Activated naive CD4-positive, alpha-beta T cell (primary cell): ENCODE measurements at regions not wholly inside any gene's neighbourhood (a gene's known extent, or its start where the extent isn't known, plus 50 kb on each side); places are given as distances from the start of the nearest gene placed in this dataset.

Source experiments
- DNase-seq, 4 experiments: peaks; one replicate each; lab custom pipeline; 2025; lab: John Stamatoyannopoulos, UW

GRCh38 chr1:87720561-87720960 lies 391.9 kb downstream of the LMO4 start:
- DNase-seq = no peak

GRCh38 chr1:87723193-87723592 lies 394.5 kb downstream of the LMO4 start:
- DNase-seq = no peak

- no peak for DNase-seq
Measured at GRCh38 chr1:87728169-87728568, 399.5 kb downstream of the LMO4 start.

- no peak for DNase-seq
Measured at GRCh38 chr1:87730274-87731216, 401.9 kb downstream of the LMO4 start.

GRCh38 chr1:87733386-87733785 lies 404.7 kb downstream of the LMO4 start:
- DNase-seq = no peak

- no peak for DNase-seq
Measured at GRCh38 chr1:87735750-87736149, 407.1 kb downstream of the LMO4 start.

GRCh38 chr1:87739141-87739540 lies 410.5 kb downstream of the LMO4 start:
- DNase-seq = no peak

- DNase-seq = no peak
Measured at GRCh38 chr1:87739704-87740103, 411.0 kb downstream of the LMO4 start.

GRCh38 chr1:87743256-87743655 lies 414.6 kb downstream of the LMO4 start:
- no peak for DNase-seq

GRCh38 chr1:87744056-87744455 lies 415.4 kb downstream of the LMO4 start:
- DNase-seq = no peak

- DNase-seq = no peak
Measured at GRCh38 chr1:87744763-87745162, 416.1 kb downstream of the LMO4 start.

- no peak for DNase-seq
Measured at GRCh38 chr1:87753366-87753765, 424.7 kb downstream of the LMO4 start.

GRCh38 chr1:87754139-87754538 lies 425.5 kb downstream of the LMO4 start:
- DNase-seq = no peak

- no peak for DNase-seq
Measured at GRCh38 chr1:87757676-87758075, 429.0 kb downstream of the LMO4 start.

- no peak for DNase-seq
Measured at GRCh38 chr1:87759421-87760087, 430.9 kb downstream of the LMO4 start.

GRCh38 chr1:87760155-87760554 lies 431.5 kb downstream of the LMO4 start:
- no peak for DNase-seq

- DNase-seq = no peak
Measured at GRCh38 chr1:87760654-87761053, 432.0 kb downstream of the LMO4 start.

GRCh38 chr1:87763483-87763882 lies 434.8 kb downstream of the LMO4 start:
- DNase-seq = no peak

- no peak for DNase-seq
Measured at GRCh38 chr1:87765057-87765680, 436.5 kb downstream of the LMO4 start.

GRCh38 chr1:87765681-87766070 lies 437.0 kb downstream of the LMO4 start:
- DNase-seq = no peak

- DNase-seq = no peak
Measured at GRCh38 chr1:87766737-87767136, 438.1 kb downstream of the LMO4 start.

- DNase-seq = no peak
Measured at GRCh38 chr1:87778896-87779295, 450.2 kb downstream of the LMO4 start.

GRCh38 chr1:87781554-87781953 lies 452.9 kb downstream of the LMO4 start:
- DNase-seq = no peak
